Left ventricle myocardium inferior (tissue), 1 donor: ENCODE measurements at regions not wholly inside any gene's neighbourhood (a gene's known extent, or its start where the extent isn't known, plus 50 kb on each side); places are given as distances from the start of the nearest gene placed in this dataset.

Experiments used
- DNase-seq: peaks from one replicate; pipeline ENCODE4 v3.0.0-alpha.2; 2020
- H3K27ac ChIP-seq: fragments of 200-600 bp; replicated peaks from 2 replicates; pipeline ENCODE4 v1.8.0; 2021
- H3K27me3 ChIP-seq: fragments of 200-600 bp; 2 replicates; pipeline ENCODE4 v1.8.0; 2021; ENCODE audit warnings: low read depth
- H3K36me3 ChIP-seq: fragments of 200-600 bp; 2 replicates; pipeline ENCODE4 v1.8.0; 2021
- H3K4me1 ChIP-seq: fragments of 200-600 bp; 2 replicates; pipeline ENCODE4 v1.8.0; 2021
- H3K4me3 ChIP-seq: fragments of 200-600 bp; 2 replicates; pipeline ENCODE4 v1.8.0; 2021; ENCODE audit warnings: mild to moderate bottlenecking, moderate library complexity
- H3K9me3 ChIP-seq: fragments of 200-600 bp; replicated peaks from 2 replicates; pipeline ENCODE4 v1.8.0; 2021
- intact Hi-C: fragments of 100-400 bp; cut with micrococcal nuclease; formaldehyde crosslinking; loops from one replicate; pipeline ENCODE4 v1.11.0; 2022
- TF ChIP-seq, protein P1 (sequence below): fragments of 200-600 bp; IDR thresholded peaks from 2 replicates; pipeline ENCODE4 v1.8.0; 2021; ENCODE audit warnings: antibody characterized with exemption, mild to moderate bottlenecking, borderline replicate concordance
- donor health status: DM: no; HTN: yes; CAD: no; lungs with severe emphysema.

- no peak for DNase-seq
- Histone ChIP-seq H3K9me3 (peaks cover 12% of the 10 kb centered on the region), H3K4me1 (no peaks in the 10 kb centered on the region), H3K4me3 (no peak overlapping the region), H3K27me3 (no peaks in the 10 kb centered on the region), H3K36me3 (no peaks in the 10 kb centered on the region), H3K27ac (no peak overlapping the region)
- intact Hi-C loops: no loop called here
- TF ChIP-seq, protein P1, sequence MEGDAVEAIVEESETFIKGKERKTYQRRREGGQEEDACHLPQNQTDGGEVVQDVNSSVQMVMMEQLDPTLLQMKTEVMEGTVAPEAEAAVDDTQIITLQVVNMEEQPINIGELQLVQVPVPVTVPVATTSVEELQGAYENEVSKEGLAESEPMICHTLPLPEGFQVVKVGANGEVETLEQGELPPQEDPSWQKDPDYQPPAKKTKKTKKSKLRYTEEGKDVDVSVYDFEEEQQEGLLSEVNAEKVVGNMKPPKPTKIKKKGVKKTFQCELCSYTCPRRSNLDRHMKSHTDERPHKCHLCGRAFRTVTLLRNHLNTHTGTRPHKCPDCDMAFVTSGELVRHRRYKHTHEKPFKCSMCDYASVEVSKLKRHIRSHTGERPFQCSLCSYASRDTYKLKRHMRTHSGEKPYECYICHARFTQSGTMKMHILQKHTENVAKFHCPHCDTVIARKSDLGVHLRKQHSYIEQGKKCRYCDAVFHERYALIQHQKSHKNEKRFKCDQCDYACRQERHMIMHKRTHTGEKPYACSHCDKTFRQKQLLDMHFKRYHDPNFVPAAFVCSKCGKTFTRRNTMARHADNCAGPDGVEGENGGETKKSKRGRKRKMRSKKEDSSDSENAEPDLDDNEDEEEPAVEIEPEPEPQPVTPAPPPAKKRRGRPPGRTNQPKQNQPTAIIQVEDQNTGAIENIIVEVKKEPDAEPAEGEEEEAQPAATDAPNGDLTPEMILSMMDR: no peak
Measured at GRCh38 chr4:148495463-148495862, 53.2 kb upstream of the NR3C2 start.
